WTC11 (cell line): ENCODE measurements at regions not wholly inside any gene's neighbourhood (a gene's known extent, or its start where the extent isn't known, plus 50 kb on each side); places are given as distances from the start of the nearest gene placed in this dataset.

Source experiments
- ATAC-seq: fragments of 200-7000 bp; cut with Tn5 transposase; 2 replicates; pipeline ENCODE4 v1.10.0; 2021; ENCODE audit warnings: mild to moderate bottlenecking, moderate library complexity
- CTCF ChIA-PET: fragments of 300-600 bp; sonication (Branson Sonifier 250); formaldehyde crosslinking; loops from one replicate; lab custom pipeline; 2021; ENCODE audit warnings: antibody characterized with exemption; lab: Charles Lee
- POLR2A ChIA-PET: fragments of 350-600 bp; sonication (Branson Sonifier 250); formaldehyde crosslinking; loops from one replicate; lab custom pipeline; 2021; ENCODE audit warnings: antibody characterized with exemption; lab: Charles Lee
- DNase-seq: peaks from one replicate; pipeline ENCODE4 v3.0.0; 2021; ENCODE audit warnings: low spot score
- H3K27ac Mint-ChIP-seq: 2 replicates; pipeline ENCODE4 v1.8.0; 2021; ENCODE audit warnings: mixed read lengths
- H3K27me3 Mint-ChIP-seq: 2 replicates; pipeline ENCODE4 v1.8.0; 2021; ENCODE audit warnings: low read depth, mild to moderate bottlenecking, moderate library complexity, mixed read lengths
- H3K36me3 Mint-ChIP-seq: 2 replicates; pipeline ENCODE4 v1.8.0; 2021; ENCODE audit warnings: mixed read lengths
- H3K4me1 Mint-ChIP-seq: 2 replicates; pipeline ENCODE4 v1.8.0; 2022; ENCODE audit warnings: mixed read lengths
- H3K4me3 Mint-ChIP-seq: 2 replicates; pipeline ENCODE4 v1.8.0; 2021; ENCODE audit warnings: mild to moderate bottlenecking, moderate library complexity, mixed read lengths
- H3K9me3 Mint-ChIP-seq: 2 replicates; pipeline ENCODE4 v1.8.0; 2021; ENCODE audit warnings: mixed read lengths
- CREM ChIP-seq: sonication (generic); formaldehyde crosslinking; IDR thresholded peaks from 2 replicates; pipeline ENCODE4 v1.8.1; 2022; ENCODE audit warnings: mild to moderate bottlenecking, missing genetic modification reagents, moderate library complexity
- EMX1 ChIP-seq: fragments of 250-450 bp; sonication (Bioruptor Pico); IDR thresholded peaks from 2 replicates; pipeline ENCODE4 v1.8.0; 2021; ENCODE audit warnings: mild to moderate bottlenecking
- ETV6 ChIP-seq: sonication (generic); formaldehyde crosslinking; IDR thresholded peaks from 2 replicates; pipeline ENCODE4 v1.8.1; 2022; ENCODE audit warnings: mild to moderate bottlenecking, missing genetic modification reagents
- FOXP1 ChIP-seq: sonication (generic); formaldehyde crosslinking; IDR thresholded peaks from 2 replicates; pipeline ENCODE4 v1.8.0; 2022; ENCODE audit warnings: missing genetic modification reagents, mild to moderate bottlenecking, moderate library complexity, borderline replicate concordance
- HMGXB4 ChIP-seq: sonication (generic); formaldehyde crosslinking; IDR thresholded peaks from 2 replicates; pipeline ENCODE4 v1.8.1; 2023; ENCODE audit warnings: mild to moderate bottlenecking, moderate library complexity, missing genetic modification reagents
- JUN ChIP-seq: sonication (generic); formaldehyde crosslinking; IDR thresholded peaks from 2 replicates; pipeline ENCODE4 v1.8.0; 2023; ENCODE audit warnings: mild to moderate bottlenecking, missing genetic modification reagents
- NR2C2 ChIP-seq: sonication (generic); formaldehyde crosslinking; IDR thresholded peaks from 2 replicates; pipeline ENCODE4 v1.8.0; 2022; ENCODE audit warnings: mild to moderate bottlenecking, missing genetic modification reagents
- NR3C1 ChIP-seq: sonication (generic); formaldehyde crosslinking; conservative IDR thresholded peaks from 2 replicates; pipeline ENCODE4 v1.8.1; 2023; ENCODE audit warnings: low read depth, mild to moderate bottlenecking, missing genetic modification reagents
- OVOL2 ChIP-seq: fragments of 250-450 bp; sonication (Bioruptor Pico); IDR thresholded peaks from 2 replicates; pipeline ENCODE4 v1.9.0; 2021; ENCODE audit warnings: mild to moderate bottlenecking, borderline replicate concordance
- PREB ChIP-seq: sonication (generic); formaldehyde crosslinking; IDR thresholded peaks from 2 replicates; pipeline ENCODE4 v1.8.1; 2022; ENCODE audit warnings: mild to moderate bottlenecking, missing genetic modification reagents, moderate library complexity, borderline replicate concordance
- TEAD1 ChIP-seq: sonication (generic); formaldehyde crosslinking; IDR thresholded peaks from 2 replicates; pipeline ENCODE4 v1.8.0; 2022; ENCODE audit warnings: mild to moderate bottlenecking, missing genetic modification reagents
- TEAD4 ChIP-seq: sonication (generic); formaldehyde crosslinking; IDR thresholded peaks from 2 replicates; pipeline ENCODE4 v1.8.0; 2022; ENCODE audit warnings: mild to moderate bottlenecking, missing genetic modification reagents
- ZNF138 ChIP-seq: sonication (generic); formaldehyde crosslinking; conservative IDR thresholded peaks from 2 replicates; pipeline ENCODE4 v1.8.1; 2022; ENCODE audit warnings: mild to moderate bottlenecking, moderate library complexity, missing genetic modification reagents
- ZNF219 ChIP-seq: sonication (generic); formaldehyde crosslinking; IDR thresholded peaks from 2 replicates; pipeline ENCODE4 v1.8.0; 2023; ENCODE audit warnings: missing genetic modification reagents, mild to moderate bottlenecking, borderline replicate concordance
- ZNF232 ChIP-seq: sonication (generic); formaldehyde crosslinking; IDR thresholded peaks from 2 replicates; pipeline ENCODE4 v1.8.0; 2022; ENCODE audit warnings: mild to moderate bottlenecking, missing genetic modification reagents
- ZNF671 ChIP-seq: fragments of 250-450 bp; sonication (Bioruptor Pico); IDR thresholded peaks from 2 replicates; pipeline ENCODE4 v1.8.0; 2021; ENCODE audit warnings: mild to moderate bottlenecking
- TF ChIP-seq, protein P1 (sequence below): sonication (generic); formaldehyde crosslinking; IDR thresholded peaks from 2 replicates; pipeline ENCODE4 v1.8.0; 2022; ENCODE audit warnings: mild to moderate bottlenecking, missing genetic modification reagents
- TF ChIP-seq, protein P2 (sequence below): sonication (generic); formaldehyde crosslinking; IDR thresholded peaks from 2 replicates; pipeline ENCODE4 v1.8.0; 2022; ENCODE audit warnings: mild to moderate bottlenecking, missing genetic modification reagents
- TF ChIP-seq, protein P3 (sequence below): sonication (generic); formaldehyde crosslinking; IDR thresholded peaks from 2 replicates; pipeline ENCODE4 v1.8.1; 2023; ENCODE audit warnings: mild to moderate bottlenecking, missing genetic modification reagents, moderate library complexity
- TF ChIP-seq, protein P4 (sequence below): sonication (generic); formaldehyde crosslinking; IDR thresholded peaks from 2 replicates; pipeline ENCODE4 v1.8.1; 2022; ENCODE audit warnings: low read depth, missing genetic modification reagents, borderline replicate concordance

DNA sequence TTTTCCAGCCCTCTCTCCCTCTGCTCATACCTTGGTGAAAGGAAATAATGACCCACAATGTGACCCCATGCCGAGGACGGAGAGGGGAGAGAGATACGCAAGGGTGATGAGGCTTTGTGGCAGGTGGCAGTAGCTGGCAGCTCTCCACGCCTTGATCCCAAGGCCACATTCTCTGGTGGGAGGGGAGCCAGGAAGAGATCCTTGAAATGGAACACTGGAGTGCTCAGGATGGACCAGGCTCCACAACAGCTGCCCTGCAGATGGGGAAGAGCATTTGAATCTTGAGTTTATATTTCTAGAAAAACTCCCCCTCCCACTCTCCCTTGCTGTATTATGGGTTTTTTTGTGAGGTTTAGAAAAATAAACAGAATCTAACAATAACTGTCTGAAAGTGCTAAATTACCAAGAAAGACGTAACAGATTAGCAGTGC, 61.6 kb upstream of the CDON start (continued):
- TF ChIP-seq, protein P1, sequence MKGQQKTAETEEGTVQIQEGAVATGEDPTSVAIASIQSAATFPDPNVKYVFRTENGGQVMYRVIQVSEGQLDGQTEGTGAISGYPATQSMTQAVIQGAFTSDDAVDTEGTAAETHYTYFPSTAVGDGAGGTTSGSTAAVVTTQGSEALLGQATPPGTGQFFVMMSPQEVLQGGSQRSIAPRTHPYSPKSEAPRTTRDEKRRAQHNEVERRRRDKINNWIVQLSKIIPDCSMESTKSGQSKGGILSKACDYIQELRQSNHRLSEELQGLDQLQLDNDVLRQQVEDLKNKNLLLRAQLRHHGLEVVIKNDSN (CRISPR knock-in tag), result no peak
- TF ChIP-seq CREM, result no peak
- no peak for TF ChIP-seq ZNF138 (CRISPR knock-in tag)
- TF ChIP-seq HMGXB4, result no peak

DNA sequence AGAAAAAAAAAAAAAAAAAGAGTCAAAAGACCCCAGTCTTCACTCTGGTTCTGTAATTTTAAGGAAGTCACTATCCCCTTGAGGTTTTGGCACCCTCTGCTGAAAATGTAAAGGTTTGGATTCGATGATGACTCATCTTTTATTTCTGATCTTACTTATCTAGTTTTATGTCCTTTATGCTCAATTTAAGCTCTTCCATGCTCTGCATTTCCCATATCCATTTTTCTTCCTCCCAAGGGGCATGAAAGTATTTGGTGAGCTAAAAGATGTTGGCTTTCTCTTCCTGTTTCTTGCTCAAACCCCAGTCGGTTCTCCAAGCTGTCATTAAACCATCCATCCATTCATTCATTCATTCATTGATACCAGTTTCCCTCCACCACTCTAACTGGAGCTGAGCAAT, 61.0 kb upstream of the CDON start:
- CTCF ChIA-PET, result interaction anchor here (0.7 to 1.3 kb wide), 4 partner anchors 9 to 118 kb away, joined by 3 read pairs; no protein-coding TSS in a partner anchor
- Mint-ChIP-seq H3K4me3 (no peak overlapping the region), H3K9me3 (no peaks in the 10 kb centered on the region), H3K36me3 (no peaks in the 10 kb centered on the region), H3K4me1 (peaks cover 20% of the 10 kb centered on the region)
- POLR2A ChIA-PET, result interaction anchor here (0.7 kb wide), 1 partner anchor 131 kb away, joined by 3 read pairs; no protein-coding TSS in a partner anchor
- ATAC-seq, result no peak
- TF ChIP-seq CREM (no peak), JUN (CRISPR knock-in tag) (no peak), ZNF232 (CRISPR knock-in tag) (no peak), OVOL2 (CRISPR knock-in tag) (no peak), ZNF671 (no peak), FOXP1 (CRISPR knock-in tag) (no peak), ZNF219 (CRISPR knock-in tag) (no peak), EMX1 (CRISPR knock-in tag) (no peak), NR3C1 (CRISPR knock-in tag) (no peak), ETV6 (no peak), HMGXB4 (no peak), NR2C2 (no peak), TEAD4 (CRISPR knock-in tag) (no peak), PREB (no peak), TEAD1 (CRISPR knock-in tag) (no peak)
- TF ChIP-seq, protein P2, sequence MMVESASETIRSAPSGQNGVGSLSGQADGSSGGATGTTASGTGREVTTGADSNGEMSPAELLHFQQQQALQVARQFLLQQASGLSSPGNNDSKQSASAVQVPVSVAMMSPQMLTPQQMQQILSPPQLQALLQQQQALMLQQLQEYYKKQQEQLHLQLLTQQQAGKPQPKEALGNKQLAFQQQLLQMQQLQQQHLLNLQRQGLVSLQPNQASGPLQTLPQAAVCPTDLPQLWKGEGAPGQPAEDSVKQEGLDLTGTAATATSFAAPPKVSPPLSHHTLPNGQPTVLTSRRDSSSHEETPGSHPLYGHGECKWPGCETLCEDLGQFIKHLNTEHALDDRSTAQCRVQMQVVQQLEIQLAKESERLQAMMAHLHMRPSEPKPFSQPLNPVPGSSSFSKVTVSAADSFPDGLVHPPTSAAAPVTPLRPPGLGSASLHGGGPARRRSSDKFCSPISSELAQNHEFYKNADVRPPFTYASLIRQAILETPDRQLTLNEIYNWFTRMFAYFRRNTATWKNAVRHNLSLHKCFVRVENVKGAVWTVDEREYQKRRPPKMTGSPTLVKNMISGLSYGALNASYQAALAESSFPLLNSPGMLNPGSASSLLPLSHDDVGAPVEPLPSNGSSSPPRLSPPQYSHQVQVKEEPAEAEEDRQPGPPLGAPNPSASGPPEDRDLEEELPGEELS (CRISPR knock-in tag), result no peak
- TF ChIP-seq, protein P3, sequence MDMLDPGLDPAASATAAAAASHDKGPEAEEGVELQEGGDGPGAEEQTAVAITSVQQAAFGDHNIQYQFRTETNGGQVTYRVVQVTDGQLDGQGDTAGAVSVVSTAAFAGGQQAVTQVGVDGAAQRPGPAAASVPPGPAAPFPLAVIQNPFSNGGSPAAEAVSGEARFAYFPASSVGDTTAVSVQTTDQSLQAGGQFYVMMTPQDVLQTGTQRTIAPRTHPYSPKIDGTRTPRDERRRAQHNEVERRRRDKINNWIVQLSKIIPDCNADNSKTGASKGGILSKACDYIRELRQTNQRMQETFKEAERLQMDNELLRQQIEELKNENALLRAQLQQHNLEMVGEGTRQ (CRISPR knock-in tag), result no peak
- TF ChIP-seq, protein P4, sequence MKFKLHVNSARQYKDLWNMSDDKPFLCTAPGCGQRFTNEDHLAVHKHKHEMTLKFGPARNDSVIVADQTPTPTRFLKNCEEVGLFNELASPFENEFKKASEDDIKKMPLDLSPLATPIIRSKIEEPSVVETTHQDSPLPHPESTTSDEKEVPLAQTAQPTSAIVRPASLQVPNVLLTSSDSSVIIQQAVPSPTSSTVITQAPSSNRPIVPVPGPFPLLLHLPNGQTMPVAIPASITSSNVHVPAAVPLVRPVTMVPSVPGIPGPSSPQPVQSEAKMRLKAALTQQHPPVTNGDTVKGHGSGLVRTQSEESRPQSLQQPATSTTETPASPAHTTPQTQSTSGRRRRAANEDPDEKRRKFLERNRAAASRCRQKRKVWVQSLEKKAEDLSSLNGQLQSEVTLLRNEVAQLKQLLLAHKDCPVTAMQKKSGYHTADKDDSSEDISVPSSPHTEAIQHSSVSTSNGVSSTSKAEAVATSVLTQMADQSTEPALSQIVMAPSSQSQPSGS (CRISPR knock-in tag), result no peak
- TF ChIP-seq, all 79 proteins: peak for 0
- no peak for DNase-seq
- no peak overlapping the region for H3K27ac Mint-ChIP-seq
- no peaks in the 10 kb centered on the region for H3K27me3 Mint-ChIP-seq
